WTC11 (cell line): ENCODE measurements at regions not wholly inside any gene's neighbourhood (a gene's known extent, or its start where the extent isn't known, plus 50 kb on each side); places are given as distances from the start of the nearest gene placed in this dataset.
"Not testable (repeated sequence)": the region's sequence is repeated elsewhere in the genome, so short reads cannot be mapped to it uniquely, and the experiment has no call there.

Experiments used
- ATAC-seq: fragments of 200-7000 bp; cut with Tn5 transposase; 2 replicates; pipeline ENCODE4 v1.10.0; 2021; ENCODE audit warnings: mild to moderate bottlenecking, moderate library complexity
- CTCF ChIA-PET: fragments of 300-600 bp; sonication (Branson Sonifier 250); formaldehyde crosslinking; loops from one replicate; lab custom pipeline; 2021; ENCODE audit warnings: antibody characterized with exemption; lab: Charles Lee
- POLR2A ChIA-PET: fragments of 350-600 bp; sonication (Branson Sonifier 250); formaldehyde crosslinking; loops from one replicate; lab custom pipeline; 2021; ENCODE audit warnings: antibody characterized with exemption; lab: Charles Lee
- DNase-seq: peaks from one replicate; pipeline ENCODE4 v3.0.0; 2021; ENCODE audit warnings: low spot score
- H3K27ac Mint-ChIP-seq: 2 replicates; pipeline ENCODE4 v1.8.0; 2021; ENCODE audit warnings: mixed read lengths
- H3K27me3 Mint-ChIP-seq: 2 replicates; pipeline ENCODE4 v1.8.0; 2021; ENCODE audit warnings: low read depth, mild to moderate bottlenecking, moderate library complexity, mixed read lengths
- H3K36me3 Mint-ChIP-seq: 2 replicates; pipeline ENCODE4 v1.8.0; 2021; ENCODE audit warnings: mixed read lengths
- H3K4me1 Mint-ChIP-seq: 2 replicates; pipeline ENCODE4 v1.8.0; 2022; ENCODE audit warnings: mixed read lengths
- H3K4me3 Mint-ChIP-seq: 2 replicates; pipeline ENCODE4 v1.8.0; 2021; ENCODE audit warnings: mild to moderate bottlenecking, moderate library complexity, mixed read lengths
- H3K9me3 Mint-ChIP-seq: 2 replicates; pipeline ENCODE4 v1.8.0; 2021; ENCODE audit warnings: mixed read lengths
- ATF1 ChIP-seq: sonication (generic); formaldehyde crosslinking; IDR thresholded peaks from 2 replicates; pipeline ENCODE4 v1.8.1; 2023; ENCODE audit warnings: mild to moderate bottlenecking, moderate library complexity, missing genetic modification reagents
- ATF2 ChIP-seq: sonication (generic); formaldehyde crosslinking; IDR thresholded peaks from 2 replicates; pipeline ENCODE4 v1.8.1; 2022; ENCODE audit warnings: low read depth, missing genetic modification reagents, borderline replicate concordance
- E2F4 ChIP-seq: sonication (generic); formaldehyde crosslinking; IDR thresholded peaks from 2 replicates; pipeline ENCODE4 v1.8.1; 2022; ENCODE audit warnings: low read depth, mild to moderate bottlenecking, moderate library complexity, missing genetic modification reagents, borderline replicate concordance
- JUN ChIP-seq: sonication (generic); formaldehyde crosslinking; IDR thresholded peaks from 2 replicates; pipeline ENCODE4 v1.8.0; 2023; ENCODE audit warnings: mild to moderate bottlenecking, missing genetic modification reagents
- MXD4 ChIP-seq: fragments of 250-450 bp; sonication (Bioruptor Pico); IDR thresholded peaks from 2 replicates; pipeline ENCODE4 v1.8.0; 2021; ENCODE audit warnings: mild to moderate bottlenecking, moderate library complexity, borderline replicate concordance
- NR2C2 ChIP-seq: sonication (generic); formaldehyde crosslinking; IDR thresholded peaks from 2 replicates; pipeline ENCODE4 v1.8.0; 2022; ENCODE audit warnings: mild to moderate bottlenecking, missing genetic modification reagents
- ZNF138 ChIP-seq: sonication (generic); formaldehyde crosslinking; conservative IDR thresholded peaks from 2 replicates; pipeline ENCODE4 v1.8.1; 2022; ENCODE audit warnings: mild to moderate bottlenecking, moderate library complexity, missing genetic modification reagents
- ZNF219 ChIP-seq: sonication (generic); formaldehyde crosslinking; IDR thresholded peaks from 2 replicates; pipeline ENCODE4 v1.8.0; 2023; ENCODE audit warnings: missing genetic modification reagents, mild to moderate bottlenecking, borderline replicate concordance
- ZNF425 ChIP-seq: fragments of 250-450 bp; sonication (Bioruptor Pico); conservative IDR thresholded peaks from 2 replicates; pipeline ENCODE4 v1.9.0; 2021; ENCODE audit warnings: mild to moderate bottlenecking

- no peak overlapping the region for H3K4me3 Mint-ChIP-seq
- H3K4me1 Mint-ChIP-seq: no peaks in the 10 kb centered on the region
- no peak for DNase-seq
- H3K36me3 Mint-ChIP-seq: peaks cover 15% of the 10 kb centered on the region
- no peak for TF ChIP-seq ATF2
- TF ChIP-seq E2F4 (CRISPR knock-in tag): no peak
- TF ChIP-seq JUN: no peak
- no peak for TF ChIP-seq ATF1 (CRISPR knock-in tag)
- TF ChIP-seq MXD4 (CRISPR knock-in tag): no peak
- H3K9me3 Mint-ChIP-seq: peaks cover 22% of the 10 kb centered on the region
- ChIA-PET POLR2A (no interaction called here), CTCF (no interaction called here)
- no peak overlapping the region for H3K27ac Mint-ChIP-seq
- no peak for ATAC-seq
- H3K27me3 Mint-ChIP-seq: peaks cover 5% of the 10 kb centered on the region
Measured at GRCh38 chr14:105636935-105637334, 110.6 kb downstream of the TMEM121 start.

- POLR2A ChIA-PET, DNase-seq, CTCF ChIA-PET, H3K27ac Mint-ChIP-seq, ATAC-seq, H3K27me3 Mint-ChIP-seq, H3K4me1 Mint-ChIP-seq, H3K4me3 Mint-ChIP-seq: not testable (repeated sequence)
- Mint-ChIP-seq H3K9me3 (peaks cover 19% of the 10 kb centered on the region), H3K36me3 (peaks cover 13% of the 10 kb centered on the region)
Measured at GRCh38 chr14:105637345-105637744, 111.0 kb downstream of the TMEM121 start.

- POLR2A ChIA-PET, ATAC-seq, H3K4me1 Mint-ChIP-seq, H3K27me3 Mint-ChIP-seq, CTCF ChIA-PET, DNase-seq, H3K4me3 Mint-ChIP-seq, H3K27ac Mint-ChIP-seq: not testable (repeated sequence)
- peaks cover 17% of the 10 kb centered on the region for H3K36me3 Mint-ChIP-seq
- peaks cover 16% of the 10 kb centered on the region for H3K9me3 Mint-ChIP-seq
Measured at GRCh38 chr14:105639969-105640931, 113.9 kb downstream of the TMEM121 start.

- H3K4me3 Mint-ChIP-seq: no peak overlapping the region
- H3K27ac Mint-ChIP-seq: no peak overlapping the region
- peaks cover 5% of the 10 kb centered on the region for H3K27me3 Mint-ChIP-seq
- peaks cover 18% of the 10 kb centered on the region for H3K36me3 Mint-ChIP-seq
- ChIA-PET POLR2A (no interaction called here), CTCF (no interaction called here)
- peaks cover 18% of the 10 kb centered on the region for H3K9me3 Mint-ChIP-seq
- ATAC-seq: no peak
- no peaks in the 10 kb centered on the region for H3K4me1 Mint-ChIP-seq
- DNase-seq: no peak
- TF ChIP-seq NR2C2 (CRISPR knock-in tag) (no peak), ZNF219 (CRISPR knock-in tag) (no peak), ZNF138 (CRISPR knock-in tag) (no peak), ZNF425 (CRISPR knock-in tag) (no peak)
Measured at GRCh38 chr14:105641075-105641937, 114.9 kb downstream of the TMEM121 start.

- H3K27ac Mint-ChIP-seq, H3K27me3 Mint-ChIP-seq, POLR2A ChIA-PET, ATAC-seq, H3K4me1 Mint-ChIP-seq, DNase-seq, CTCF ChIA-PET, H3K4me3 Mint-ChIP-seq: not testable (repeated sequence)
- Mint-ChIP-seq H3K9me3 (peaks cover 14% of the 10 kb centered on the region), H3K36me3 (peaks cover 18% of the 10 kb centered on the region)
Measured at GRCh38 chr14:105641951-105642350, 115.6 kb downstream of the TMEM121 start.

GRCh38 chr14:105642486-105642885 is 116.1 kb downstream of the TMEM121 start:
- Mint-ChIP-seq H3K9me3 (peaks cover 12% of the 10 kb centered on the region), H3K36me3 (peaks cover 22% of the 10 kb centered on the region)
- ATAC-seq, H3K4me1 Mint-ChIP-seq, H3K27ac Mint-ChIP-seq, H3K27me3 Mint-ChIP-seq, H3K4me3 Mint-ChIP-seq, CTCF ChIA-PET, DNase-seq, POLR2A ChIA-PET: not testable (repeated sequence)

- POLR2A ChIA-PET, DNase-seq, H3K27me3 Mint-ChIP-seq, CTCF ChIA-PET, ATAC-seq, H3K4me3 Mint-ChIP-seq, H3K27ac Mint-ChIP-seq, H3K4me1 Mint-ChIP-seq: not testable (repeated sequence)
- H3K36me3 Mint-ChIP-seq: peaks cover 31% of the 10 kb centered on the region
- H3K9me3 Mint-ChIP-seq: peaks cover 20% of the 10 kb centered on the region
Measured at GRCh38 chr14:105643406-105644052, 117.1 kb downstream of the TMEM121 start.
